ENCODE measurements at regions not wholly inside any gene's neighbourhood (a gene's known extent, or its start where the extent isn't known, plus 50 kb on each side); places are given as distances from the start of the nearest gene placed in this dataset.

DNA sequence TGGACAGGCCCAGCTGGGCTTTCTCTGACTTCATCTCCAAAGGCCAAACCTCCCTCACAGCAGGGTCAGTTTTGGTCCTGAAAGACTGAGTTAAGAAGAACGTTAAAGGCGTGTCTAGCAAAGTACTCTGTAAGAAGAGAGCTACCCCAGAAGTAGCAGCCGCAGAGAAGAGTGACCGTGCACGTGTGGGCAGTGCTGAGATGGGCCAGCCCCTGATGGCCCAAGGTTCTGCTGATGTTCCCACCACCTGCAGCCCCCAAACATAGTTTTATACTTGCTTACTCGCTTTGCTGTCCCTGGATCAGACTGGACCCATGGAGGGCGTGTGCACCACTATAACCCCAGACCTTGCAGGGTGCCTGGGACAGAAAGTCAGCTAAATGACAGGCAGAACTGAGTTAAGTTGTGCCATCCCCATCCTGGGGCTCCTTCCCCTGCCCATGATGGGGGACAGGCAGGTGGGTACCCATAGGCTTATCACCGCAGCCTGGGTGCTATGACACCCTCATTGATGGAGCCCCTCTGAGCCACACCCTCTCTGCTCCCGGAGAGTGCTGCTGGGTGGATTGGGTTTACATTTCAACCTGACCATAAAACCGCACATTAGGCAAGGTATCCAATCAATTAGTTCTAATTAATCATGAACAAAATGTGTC lies 367.3 kb upstream of the HS6ST1 start:
- no peaks in the 10 kb centered on the region for H3K36me3 ChIP-seq (ENCODE audit: insufficient read depth, low read length)
- H3K4me3 Mint-ChIP-seq, result no peak overlapping the region
- DNase-seq, result no peak
- H3K9me3 Mint-ChIP-seq, result no peaks in the 10 kb centered on the region
- no peaks in the 10 kb centered on the region for H3K4me1 ChIP-seq (ENCODE audit: insufficient read depth, low read length)
- H3K36me3 Mint-ChIP-seq, result no peaks in the 10 kb centered on the region
- POLR2A ChIA-PET, result no interaction called here
- H3K27me3 Mint-ChIP-seq, result peaks cover 3 to 16% of the 10 kb centered on the region in 2 donors
- no peak overlapping the region for H3K27ac ChIP-seq (ENCODE audit: low read depth, low read length)
- no peaks in the 10 kb centered on the region for H3K9me3 ChIP-seq (ENCODE audit: low read length)
- H3K27me3 ChIP-seq (ENCODE audit: insufficient read depth, low read length, poor library complexity, severe bottlenecking), result no peaks in the 10 kb centered on the region
- no peak overlapping the region for H3K4me3 ChIP-seq (ENCODE audit: low read length)
- peaks cover 3 to 14% (median 5%) of the 10 kb centered on the region in 3 donors for H3K4me1 Mint-ChIP-seq
- H3K27ac Mint-ChIP-seq, result peak overlapping the region in 1 of 8 donors; percentile 41
- CTCF ChIA-PET, result no interaction called here

DNA sequence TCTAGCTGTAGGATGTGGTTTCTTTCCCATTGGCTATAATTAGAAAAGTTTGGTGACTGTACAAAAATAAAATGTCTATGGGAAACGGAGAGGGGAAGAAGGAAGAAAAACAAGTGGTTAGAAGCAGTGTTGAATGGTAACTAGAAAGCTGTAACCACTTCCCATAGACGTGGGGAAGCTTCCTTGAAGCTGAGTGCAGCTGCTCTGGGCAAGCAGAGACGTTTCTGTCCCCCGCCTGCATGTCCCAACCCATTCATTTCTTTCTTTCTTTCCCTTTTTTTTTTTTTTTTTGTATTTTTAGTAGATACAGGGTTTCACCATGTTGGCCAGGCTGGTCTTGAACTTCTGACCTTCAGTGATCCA lies 367.8 kb upstream of the HS6ST1 start:
- H3K27ac ChIP-seq (ENCODE audit: low read depth, low read length), result no peak overlapping the region
- peaks cover 4 to 18% of the 10 kb centered on the region in 2 donors for H3K27me3 Mint-ChIP-seq
- no peaks in the 10 kb centered on the region for H3K36me3 ChIP-seq (ENCODE audit: insufficient read depth, low read length)
- no peak for DNase-seq
- no peak overlapping the region for H3K4me3 Mint-ChIP-seq
- no peaks in the 10 kb centered on the region for H3K9me3 ChIP-seq (ENCODE audit: low read length)
- H3K27me3 ChIP-seq (ENCODE audit: insufficient read depth, low read length, poor library complexity, severe bottlenecking), result no peaks in the 10 kb centered on the region
- no peaks in the 10 kb centered on the region for H3K9me3 Mint-ChIP-seq
- H3K27ac Mint-ChIP-seq, result no peak overlapping the region
- ChIA-PET POLR2A (no interaction called here), CTCF (no interaction called here)
- no peaks in the 10 kb centered on the region for H3K36me3 Mint-ChIP-seq
- H3K4me3 ChIP-seq (ENCODE audit: low read length), result no peak overlapping the region
- no peaks in the 10 kb centered on the region for H3K4me1 ChIP-seq (ENCODE audit: insufficient read depth, low read length)
- H3K4me1 Mint-ChIP-seq, result peaks cover 3 to 14% (median 5%) of the 10 kb centered on the region in 3 donors

DNA sequence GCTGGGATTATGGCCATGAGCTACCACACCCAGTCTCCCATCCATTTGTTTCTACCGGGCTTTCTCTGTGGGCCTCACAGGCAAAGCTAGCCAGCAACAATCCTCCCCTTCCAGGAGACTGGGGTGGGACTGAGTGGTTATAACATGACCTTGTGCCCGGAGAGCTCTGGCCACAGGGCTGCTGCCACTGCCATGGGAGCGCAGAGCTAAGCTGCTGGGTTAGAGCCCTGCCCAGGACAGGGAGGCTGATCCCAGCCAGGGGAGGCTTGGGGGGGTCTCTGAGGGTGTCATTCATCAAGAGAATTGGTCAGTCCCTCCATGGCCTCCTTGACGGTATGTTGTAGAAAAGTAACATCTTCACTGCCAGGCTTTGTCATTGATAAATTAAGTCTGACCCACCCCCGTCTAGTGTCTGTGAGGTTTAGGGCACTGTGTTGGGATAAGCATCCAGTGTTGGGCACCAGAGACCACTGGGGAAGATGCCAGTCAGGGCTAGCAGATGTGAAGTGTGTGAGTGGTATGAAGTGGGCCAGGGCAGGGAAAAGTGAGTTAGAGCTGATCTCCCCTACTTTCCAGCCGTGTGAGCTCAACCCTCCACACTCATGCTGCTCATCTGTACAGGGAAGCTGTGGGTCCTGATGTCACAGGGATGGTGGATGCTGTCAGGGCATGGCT lies 368.4 kb upstream of the HS6ST1 start:
- Histone ChIP-seq H3K36me3 (ENCODE audit: insufficient read depth, low read length) (no peaks in the 10 kb centered on the region), H3K27ac (ENCODE audit: low read depth, low read length) (no peak overlapping the region), H3K27me3 (ENCODE audit: insufficient read depth, low read length, poor library complexity, severe bottlenecking) (no peaks in the 10 kb centered on the region), H3K4me3 (ENCODE audit: low read length) (no peak overlapping the region), H3K9me3 (ENCODE audit: low read length) (no peaks in the 10 kb centered on the region), H3K4me1 (ENCODE audit: insufficient read depth, low read length) (no peaks in the 10 kb centered on the region)
- CTCF ChIA-PET, result no interaction called here
- H3K36me3 Mint-ChIP-seq, result no peaks in the 10 kb centered on the region
- H3K4me1 Mint-ChIP-seq, result peaks cover 3 to 14% (median 5%) of the 10 kb centered on the region in 3 donors
- peak overlapping the region in 1 of 8 donors; percentile 47 for H3K27ac Mint-ChIP-seq
- H3K4me3 Mint-ChIP-seq, result peak overlapping the region in 1 of 7 donors; percentile 16
- POLR2A ChIA-PET, result no interaction called here
- no peak for DNase-seq
- H3K9me3 Mint-ChIP-seq, result no peaks in the 10 kb centered on the region
- peaks cover 4 to 20% of the 10 kb centered on the region in 2 donors for H3K27me3 Mint-ChIP-seq

DNA sequence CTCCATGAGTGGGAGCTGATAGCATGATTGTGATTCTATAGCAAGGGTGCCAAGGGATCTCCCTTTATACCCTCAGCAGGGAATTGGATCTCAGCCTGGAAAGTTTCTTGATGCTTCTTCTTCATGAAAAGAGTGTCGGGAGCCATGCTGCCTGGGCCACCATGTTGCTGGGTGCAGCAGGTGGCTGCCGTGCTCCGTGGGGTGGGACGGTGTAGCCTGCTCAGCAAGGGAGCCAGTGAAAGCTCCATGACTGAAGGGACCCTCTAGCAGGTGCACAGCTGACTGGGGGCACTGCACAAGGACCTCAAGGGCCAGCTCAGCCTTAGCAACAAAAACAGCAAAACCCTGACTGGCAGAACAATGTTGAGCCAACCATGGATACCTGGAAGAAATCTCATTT lies 368.9 kb upstream of the HS6ST1 start:
- POLR2A ChIA-PET, result no interaction called here
- peaks cover 3 to 14% (median 5%) of the 10 kb centered on the region in 3 donors for H3K4me1 Mint-ChIP-seq
- Histone ChIP-seq H3K9me3 (ENCODE audit: low read length) (no peaks in the 10 kb centered on the region), H3K4me1 (ENCODE audit: insufficient read depth, low read length) (no peaks in the 10 kb centered on the region), H3K27me3 (ENCODE audit: insufficient read depth, low read length, poor library complexity, severe bottlenecking) (no peaks in the 10 kb centered on the region), H3K27ac (ENCODE audit: low read depth, low read length) (no peak overlapping the region), H3K36me3 (ENCODE audit: insufficient read depth, low read length) (no peaks in the 10 kb centered on the region), H3K4me3 (ENCODE audit: low read length) (no peak overlapping the region)
- no peak for DNase-seq
- H3K4me3 Mint-ChIP-seq, result peak overlapping the region in 1 of 7 donors; percentile 16
- peak overlapping the region in 1 of 8 donors; percentile 47 for H3K27ac Mint-ChIP-seq
- CTCF ChIA-PET, result no interaction called here
- no peaks in the 10 kb centered on the region for H3K9me3 Mint-ChIP-seq
- no peaks in the 10 kb centered on the region for H3K36me3 Mint-ChIP-seq
- peaks cover 7 to 18% of the 10 kb centered on the region in 2 donors for H3K27me3 Mint-ChIP-seq

DNA sequence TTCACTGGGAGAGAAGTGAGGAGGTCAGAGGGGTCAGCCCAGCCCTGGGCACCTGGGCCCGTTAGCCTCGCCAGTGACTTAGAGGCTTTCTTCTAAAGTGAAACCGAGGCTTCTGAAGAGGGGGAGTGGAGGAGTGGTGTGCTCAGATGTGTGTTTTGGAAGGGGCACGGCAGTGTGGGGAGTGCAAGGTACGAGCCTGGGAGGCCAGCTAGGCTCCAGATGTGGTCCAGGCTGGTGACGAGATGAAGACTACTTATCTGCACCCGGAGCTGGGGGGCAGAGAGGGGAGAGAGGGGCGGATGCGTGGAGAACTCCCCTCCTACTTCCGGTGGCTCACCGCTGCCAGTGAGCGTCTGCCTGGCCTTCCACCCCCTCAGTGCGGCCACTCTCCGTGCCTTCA lies 371.3 kb upstream of the HS6ST1 start:
- no peak for DNase-seq
- Histone ChIP-seq H3K4me1 (ENCODE audit: insufficient read depth, low read length) (no peaks in the 10 kb centered on the region), H3K36me3 (ENCODE audit: insufficient read depth, low read length) (no peaks in the 10 kb centered on the region), H3K4me3 (ENCODE audit: low read length) (no peak overlapping the region), H3K9me3 (ENCODE audit: low read length) (no peaks in the 10 kb centered on the region), H3K27ac (ENCODE audit: low read depth, low read length) (no peak overlapping the region), H3K27me3 (ENCODE audit: insufficient read depth, low read length, poor library complexity, severe bottlenecking) (no peaks in the 10 kb centered on the region)
- Mint-ChIP-seq H3K27me3 (peaks cover 10 to 21% of the 10 kb centered on the region in 2 donors), H3K36me3 (no peaks in the 10 kb centered on the region), H3K9me3 (no peaks in the 10 kb centered on the region), H3K4me3 (peak overlapping the region in 1 of 7 donors; percentile 26), H3K4me1 (peaks cover 3 to 14% (median 5%) of the 10 kb centered on the region in 3 donors), H3K27ac (peak overlapping the region in 1 of 8 donors; percentile 83)
- CTCF ChIA-PET, result no interaction called here
- POLR2A ChIA-PET, result no interaction called here

DNA sequence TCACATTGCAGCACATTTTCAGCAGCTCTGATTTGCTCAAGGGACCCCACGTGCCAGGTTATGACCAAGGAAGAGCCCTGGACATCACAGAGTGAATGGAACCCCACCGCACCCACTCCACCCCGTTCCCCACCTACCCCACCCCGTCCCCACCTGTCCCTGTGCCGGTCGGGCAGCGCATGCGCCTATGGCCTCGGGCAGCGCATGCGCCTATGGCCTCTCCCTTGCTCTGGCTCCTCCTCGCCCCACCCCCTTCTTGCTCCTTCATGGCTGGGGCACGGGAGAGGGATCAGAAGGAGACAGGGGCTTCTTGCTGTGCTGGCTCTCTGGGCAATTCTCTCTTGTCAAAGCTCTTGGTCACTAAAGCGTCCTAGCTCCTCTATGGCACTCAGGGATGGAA lies 371.8 kb upstream of the HS6ST1 start:
- no peak for DNase-seq
- Histone ChIP-seq H3K4me1 (ENCODE audit: insufficient read depth, low read length) (no peaks in the 10 kb centered on the region), H3K4me3 (ENCODE audit: low read length) (no peak overlapping the region), H3K27me3 (ENCODE audit: insufficient read depth, low read length, poor library complexity, severe bottlenecking) (no peaks in the 10 kb centered on the region), H3K9me3 (ENCODE audit: low read length) (no peaks in the 10 kb centered on the region), H3K27ac (ENCODE audit: low read depth, low read length) (no peak overlapping the region), H3K36me3 (ENCODE audit: insufficient read depth, low read length) (no peaks in the 10 kb centered on the region)
- Mint-ChIP-seq H3K4me3 (peak overlapping the region in 1 of 7 donors; percentile 23), H3K27me3 (peaks cover 10 to 25% of the 10 kb centered on the region in 2 donors), H3K9me3 (no peaks in the 10 kb centered on the region), H3K36me3 (no peaks in the 10 kb centered on the region), H3K27ac (no peak overlapping the region), H3K4me1 (peaks cover 3 to 14% (median 5%) of the 10 kb centered on the region in 3 donors)
- ChIA-PET POLR2A (no interaction called here), CTCF (no interaction called here)

DNA sequence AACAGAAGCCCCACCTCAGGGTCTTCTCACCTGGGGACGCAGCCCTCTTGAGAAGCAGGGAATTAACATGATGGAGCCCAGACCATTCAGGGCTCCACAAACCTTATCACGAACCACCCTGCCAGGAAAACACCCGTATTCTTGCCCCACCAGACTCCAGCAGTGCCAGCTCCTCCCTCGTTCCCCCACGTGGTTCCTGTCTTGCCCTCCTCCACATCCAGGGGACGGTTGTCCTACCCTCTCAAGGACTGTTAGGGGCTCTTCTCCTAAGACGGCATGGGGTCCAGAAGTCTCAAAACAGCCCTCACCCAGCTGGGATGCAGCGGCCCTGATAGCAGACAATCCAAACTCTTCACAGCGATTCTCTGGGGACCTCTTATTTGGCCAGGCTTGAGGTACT lies 372.2 kb upstream of the HS6ST1 start:
- no peaks in the 10 kb centered on the region for H3K36me3 ChIP-seq (ENCODE audit: insufficient read depth, low read length)
- no peaks in the 10 kb centered on the region for H3K4me1 ChIP-seq (ENCODE audit: insufficient read depth, low read length)
- Mint-ChIP-seq H3K27ac (no peak overlapping the region), H3K4me1 (peaks cover 3 to 14% (median 5%) of the 10 kb centered on the region in 3 donors), H3K4me3 (no peak overlapping the region), H3K36me3 (no peaks in the 10 kb centered on the region), H3K27me3 (peaks cover 12 to 30% of the 10 kb centered on the region in 2 donors), H3K9me3 (no peaks in the 10 kb centered on the region)
- no peak for DNase-seq
- ChIA-PET CTCF (no interaction called here), POLR2A (no interaction called here)
- H3K27me3 ChIP-seq (ENCODE audit: insufficient read depth, low read length, poor library complexity, severe bottlenecking), result no peaks in the 10 kb centered on the region
- H3K4me3 ChIP-seq (ENCODE audit: low read length), result no peak overlapping the region
- no peaks in the 10 kb centered on the region for H3K9me3 ChIP-seq (ENCODE audit: low read length)
- no peak overlapping the region for H3K27ac ChIP-seq (ENCODE audit: low read depth, low read length)

DNA sequence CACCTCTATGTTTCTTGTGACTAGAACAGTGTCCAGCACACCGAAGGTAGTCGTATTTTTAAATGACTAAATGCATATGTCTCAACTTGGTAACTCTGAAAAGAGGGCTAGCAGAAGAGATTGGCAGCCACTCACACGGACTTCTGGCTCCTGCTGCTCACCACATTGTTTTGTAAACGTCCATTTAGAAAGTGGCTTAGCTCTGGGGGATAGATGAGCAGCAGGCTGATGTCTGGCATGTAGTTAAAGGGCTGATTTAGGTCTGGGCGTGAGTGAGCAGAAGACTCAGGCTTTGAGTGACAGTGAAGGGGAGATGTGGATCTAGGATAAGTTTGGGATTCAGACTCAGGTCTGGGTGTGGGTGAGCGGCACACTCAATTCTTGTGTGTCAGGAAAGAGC lies 372.9 kb upstream of the HS6ST1 start:
- Histone ChIP-seq H3K4me1 (ENCODE audit: insufficient read depth, low read length) (no peaks in the 10 kb centered on the region), H3K9me3 (ENCODE audit: low read length) (no peaks in the 10 kb centered on the region), H3K27ac (ENCODE audit: low read depth, low read length) (no peak overlapping the region), H3K4me3 (ENCODE audit: low read length) (no peak overlapping the region), H3K36me3 (ENCODE audit: insufficient read depth, low read length) (no peaks in the 10 kb centered on the region), H3K27me3 (ENCODE audit: insufficient read depth, low read length, poor library complexity, severe bottlenecking) (no peaks in the 10 kb centered on the region)
- POLR2A ChIA-PET, result no interaction called here
- Mint-ChIP-seq H3K4me3 (no peak overlapping the region), H3K27ac (no peak overlapping the region), H3K9me3 (no peaks in the 10 kb centered on the region), H3K4me1 (peaks cover 0 to 10% (median 5%) of the 10 kb centered on the region in 3 donors), H3K27me3 (peaks cover 18 to 31% of the 10 kb centered on the region in 2 donors), H3K36me3 (no peaks in the 10 kb centered on the region)
- CTCF ChIA-PET, result no interaction called here
- no peak for DNase-seq
